ENCODE measurements at regions not wholly inside any gene's neighbourhood (a gene's known extent, or its start where the extent isn't known, plus 50 kb on each side); places are given as distances from the start of the nearest gene placed in this dataset.

GRCh38 chr1:84078842-84079202 is 65.2 kb upstream of the PRKACB start:
- peaks cover 27% of the 10 kb centered on the region for H3K36me3 Mint-ChIP-seq (ENCODE audit: low read depth)
- no peak for TF ChIP-seq CTCF (IDR thresholded peaks at IDR 0.05)
- DNase-seq: no peak

GRCh38 chr1:84078108-84078841 is 65.8 kb upstream of the PRKACB start:
- H3K27me3 Mint-ChIP-seq (ENCODE audit: low read depth, poor library complexity): no peaks in the 10 kb centered on the region
- TF ChIP-seq CTCF (IDR thresholded peaks at IDR 0.05): no peak

More at GRCh38 chr1:84078842-84079202, 65.2 kb upstream of the PRKACB start:
- Mint-ChIP-seq H3K9me3 (peaks cover 11% of the 10 kb centered on the region), H3K27me3 (ENCODE audit: low read depth, poor library complexity) (no peaks in the 10 kb centered on the region), H3K27ac (peak overlapping the region; percentile 97), H3K4me3 (peak overlapping the region; percentile 96), H3K4me1 (peaks cover 52% of the 10 kb centered on the region)

GRCh38 chr1:84077476-84078107 is 66.5 kb upstream of the PRKACB start:
- peak overlapping the region; percentile 98 for H3K27ac Mint-ChIP-seq
- peak overlapping the region; percentile 96 for H3K4me3 Mint-ChIP-seq
- peaks cover 32% of the 10 kb centered on the region for H3K36me3 Mint-ChIP-seq (ENCODE audit: low read depth)
- DNase-seq: peak; percentile 86
- peaks cover 21% of the 10 kb centered on the region for H3K9me3 Mint-ChIP-seq
- H3K27me3 Mint-ChIP-seq (ENCODE audit: low read depth, poor library complexity): no peaks in the 10 kb centered on the region
- peaks cover 47% of the 10 kb centered on the region for H3K4me1 Mint-ChIP-seq
- TF ChIP-seq CTCF (IDR thresholded peaks at IDR 0.05): no peak

More at GRCh38 chr1:84078108-84078841, 65.8 kb upstream of the PRKACB start:
- Mint-ChIP-seq H3K27ac (peak overlapping the region; percentile 97), H3K4me3 (peak overlapping the region; percentile 96), H3K36me3 (ENCODE audit: low read depth) (peaks cover 29% of the 10 kb centered on the region), H3K4me1 (peaks cover 50% of the 10 kb centered on the region), H3K9me3 (peaks cover 16% of the 10 kb centered on the region)
- no peak for DNase-seq

- H3K36me3 Mint-ChIP-seq (ENCODE audit: low read depth): peaks cover 68% of the 10 kb centered on the region
- no peak overlapping the region for H3K4me3 Mint-ChIP-seq
- H3K9me3 Mint-ChIP-seq: peaks cover 59% of the 10 kb centered on the region
- H3K27me3 Mint-ChIP-seq (ENCODE audit: low read depth, poor library complexity): peaks cover 4% of the 10 kb centered on the region
- TF ChIP-seq CTCF (IDR thresholded peaks at IDR 0.05): no peak
- peaks cover 20% of the 10 kb centered on the region for H3K4me1 Mint-ChIP-seq
- H3K27ac Mint-ChIP-seq: no peak overlapping the region
- no peak for DNase-seq
Measured at GRCh38 chr1:84073266-84073665, 70.8 kb upstream of the PRKACB start.

- peaks cover 71% of the 10 kb centered on the region for H3K9me3 Mint-ChIP-seq
- no peak overlapping the region for H3K4me3 Mint-ChIP-seq
- DNase-seq: no peak
- H3K4me1 Mint-ChIP-seq: no peaks in the 10 kb centered on the region
- peaks cover 62% of the 10 kb centered on the region for H3K36me3 Mint-ChIP-seq (ENCODE audit: low read depth)
- TF ChIP-seq CTCF (IDR thresholded peaks at IDR 0.05): no peak
- H3K27ac Mint-ChIP-seq: no peak overlapping the region
- peaks cover 7% of the 10 kb centered on the region for H3K27me3 Mint-ChIP-seq (ENCODE audit: low read depth, poor library complexity)
Measured at GRCh38 chr1:84069236-84069845, 70.4 kb upstream of the TTLL7 start.
